GM19240 (cell line): ENCODE measurements at regions not wholly inside any gene's neighbourhood (a gene's known extent, or its start where the extent isn't known, plus 50 kb on each side); places are given as distances from the start of the nearest gene placed in this dataset.
"Not testable (repeated sequence)": the region's sequence is repeated elsewhere in the genome, so short reads cannot be mapped to it uniquely, and the experiment has no call there.

Experiments used
- DNase-seq: peaks from one replicate; pipeline ENCODE4 v3.0.0; 2011; ENCODE audit warnings: low spot score; ENCODE audit not compliant: insufficient read length

- no peak for DNase-seq
Measured at GRCh38 chr17:77288115-77288619, 147.4 kb downstream of the SEC14L1 start.

GRCh38 chr17:77290759-77291558 is 150.2 kb downstream of the SEC14L1 start:
- not testable (repeated sequence) for DNase-seq

- DNase-seq: no peak
Measured at GRCh38 chr17:77291591-77292386, 151.0 kb downstream of the SEC14L1 start.

- DNase-seq: no peak
Measured at GRCh38 chr17:77294761-77295160, 154.0 kb downstream of the SEC14L1 start.

GRCh38 chr17:77295241-77295853 is 154.6 kb downstream of the SEC14L1 start:
- DNase-seq: no peak

- no peak for DNase-seq
Measured at GRCh38 chr17:77296769-77297409, 156.1 kb downstream of the SEC14L1 start.

- DNase-seq: no peak
Measured at GRCh38 chr17:77297693-77298666, 157.2 kb downstream of the SEC14L1 start.

GRCh38 chr17:77298811-77299210 is 158.0 kb downstream of the SEC14L1 start:
- DNase-seq: no peak

GRCh38 chr17:77299256-77300015 is 158.7 kb downstream of the SEC14L1 start:
- no peak for DNase-seq

- no peak for DNase-seq
Measured at GRCh38 chr17:77300016-77300686, 159.4 kb downstream of the SEC14L1 start.

GRCh38 chr17:77301694-77302266 is 161.0 kb downstream of the SEC14L1 start:
- DNase-seq: no peak

GRCh38 chr17:77302682-77303081 is 161.9 kb downstream of the SEC14L1 start:
- DNase-seq: no peak

GRCh38 chr17:77303620-77304019 is 162.9 kb downstream of the SEC14L1 start:
- no peak for DNase-seq

- no peak for DNase-seq
Measured at GRCh38 chr17:77304051-77304745, 163.4 kb downstream of the SEC14L1 start.

- DNase-seq: no peak
Measured at GRCh38 chr17:77304746-77305473, 164.1 kb downstream of the SEC14L1 start.

- DNase-seq: no peak
Measured at GRCh38 chr17:77306048-77306789, 165.4 kb downstream of the SEC14L1 start.
